Testis (tissue), 2 donors: ENCODE measurements at regions not wholly inside any gene's neighbourhood (a gene's known extent, or its start where the extent isn't known, plus 50 kb on each side); places are given as distances from the start of the nearest gene placed in this dataset.

ENCODE experiments used
- POLR2A ChIP-seq: fragments of 450-650 bp; IDR thresholded peaks from one replicate; pipeline ENCODE4 v1.6.1; 2017; ENCODE audit warnings: antibody characterized with exemption, mild to moderate bottlenecking, moderate library complexity
- TF ChIP-seq, protein P1 (sequence below), 3 experiments: fragments of 450-650 bp in 2 of 3; fragments of 200-600 bp in 1 of 3; sonication (generic) in 1 of 3; IDR thresholded peaks; one replicate each; pipeline ENCODE4 v1.5.1; 2016 to 2019; ENCODE audit warnings: antibody characterized with exemption in 3 of 3, mild to moderate bottlenecking in 2 of 3, moderate library complexity in 1 of 3

DNA sequence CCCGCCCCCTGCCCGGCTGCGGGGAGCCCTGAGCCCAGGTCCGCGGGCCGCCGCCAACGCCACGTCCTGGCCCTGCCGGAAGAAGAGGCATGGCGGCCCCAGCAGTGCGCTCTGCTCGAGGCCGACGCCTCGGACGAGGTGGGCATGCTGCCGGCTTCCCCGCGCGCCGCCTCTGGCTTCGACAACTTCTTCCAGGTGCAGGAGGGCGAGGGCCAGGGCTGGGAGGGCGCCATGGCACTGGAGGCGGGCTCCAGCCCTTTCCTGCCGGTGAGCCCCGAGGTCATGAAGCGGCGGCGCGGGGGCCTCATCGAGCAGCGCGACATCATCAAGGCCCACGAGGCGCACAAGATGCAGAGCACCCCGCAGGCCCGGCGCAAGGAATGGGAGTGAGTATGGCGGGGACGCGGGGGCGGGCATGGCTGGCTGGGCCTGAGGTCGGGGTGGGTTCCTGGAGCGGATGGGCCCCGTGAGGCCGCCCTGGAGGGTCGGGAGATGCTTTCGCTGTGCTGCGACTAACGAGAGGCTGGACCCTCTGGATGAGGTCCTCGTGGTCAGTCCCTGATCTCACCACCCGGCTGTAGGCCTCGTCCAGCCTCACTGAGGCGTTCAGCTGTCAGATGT, 70.0 kb upstream of the CACNA1E start:
- TF ChIP-seq POLR2A, result no peak
- TF ChIP-seq, protein P1, sequence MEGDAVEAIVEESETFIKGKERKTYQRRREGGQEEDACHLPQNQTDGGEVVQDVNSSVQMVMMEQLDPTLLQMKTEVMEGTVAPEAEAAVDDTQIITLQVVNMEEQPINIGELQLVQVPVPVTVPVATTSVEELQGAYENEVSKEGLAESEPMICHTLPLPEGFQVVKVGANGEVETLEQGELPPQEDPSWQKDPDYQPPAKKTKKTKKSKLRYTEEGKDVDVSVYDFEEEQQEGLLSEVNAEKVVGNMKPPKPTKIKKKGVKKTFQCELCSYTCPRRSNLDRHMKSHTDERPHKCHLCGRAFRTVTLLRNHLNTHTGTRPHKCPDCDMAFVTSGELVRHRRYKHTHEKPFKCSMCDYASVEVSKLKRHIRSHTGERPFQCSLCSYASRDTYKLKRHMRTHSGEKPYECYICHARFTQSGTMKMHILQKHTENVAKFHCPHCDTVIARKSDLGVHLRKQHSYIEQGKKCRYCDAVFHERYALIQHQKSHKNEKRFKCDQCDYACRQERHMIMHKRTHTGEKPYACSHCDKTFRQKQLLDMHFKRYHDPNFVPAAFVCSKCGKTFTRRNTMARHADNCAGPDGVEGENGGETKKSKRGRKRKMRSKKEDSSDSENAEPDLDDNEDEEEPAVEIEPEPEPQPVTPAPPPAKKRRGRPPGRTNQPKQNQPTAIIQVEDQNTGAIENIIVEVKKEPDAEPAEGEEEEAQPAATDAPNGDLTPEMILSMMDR (IDR thresholded peaks at IDR 0.05), result no peak
